Fibroblast of the conjunctiva (primary cell): ENCODE measurements at regions not wholly inside any gene's neighbourhood (a gene's known extent, or its start where the extent isn't known, plus 50 kb on each side); places are given as distances from the start of the nearest gene placed in this dataset.

Experiments used
- DNase-seq: peaks from one replicate; pipeline ENCODE4 v3.0.0-alpha.2; 2010; ENCODE audit warnings: low read depth

DNA sequence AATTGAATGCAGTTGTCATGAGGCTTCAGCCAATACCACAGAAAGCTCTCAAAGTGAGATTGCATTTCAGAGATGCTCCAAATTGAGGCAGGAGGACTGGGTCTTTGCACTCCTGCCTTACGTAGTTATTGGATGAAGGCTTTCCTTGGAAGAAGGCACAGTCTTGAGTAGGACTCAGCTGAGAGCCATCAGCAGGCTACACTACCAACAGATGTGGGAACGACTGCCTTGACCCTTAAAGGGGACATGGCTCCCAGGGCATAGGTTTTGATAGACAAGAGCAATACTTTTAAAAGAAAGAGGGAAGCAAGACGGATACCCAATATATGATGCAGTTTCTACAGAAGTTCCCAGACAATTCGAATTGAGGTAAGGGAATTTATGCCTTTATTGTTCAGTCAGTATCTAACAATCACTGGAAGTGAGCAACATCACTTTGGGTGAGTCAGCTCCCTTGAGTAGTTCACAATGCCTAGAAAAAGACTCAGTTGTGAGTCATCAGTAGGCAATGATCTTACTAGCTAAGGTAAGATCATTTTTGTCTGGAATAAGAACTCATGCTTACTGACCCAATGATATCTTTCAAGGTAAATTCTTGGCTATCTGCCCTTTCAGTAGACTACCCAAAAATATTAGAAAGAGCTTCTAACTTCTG lies 390.8 kb downstream of the GJA1 start:
- DNase-seq = peak; percentile 73

DNA sequence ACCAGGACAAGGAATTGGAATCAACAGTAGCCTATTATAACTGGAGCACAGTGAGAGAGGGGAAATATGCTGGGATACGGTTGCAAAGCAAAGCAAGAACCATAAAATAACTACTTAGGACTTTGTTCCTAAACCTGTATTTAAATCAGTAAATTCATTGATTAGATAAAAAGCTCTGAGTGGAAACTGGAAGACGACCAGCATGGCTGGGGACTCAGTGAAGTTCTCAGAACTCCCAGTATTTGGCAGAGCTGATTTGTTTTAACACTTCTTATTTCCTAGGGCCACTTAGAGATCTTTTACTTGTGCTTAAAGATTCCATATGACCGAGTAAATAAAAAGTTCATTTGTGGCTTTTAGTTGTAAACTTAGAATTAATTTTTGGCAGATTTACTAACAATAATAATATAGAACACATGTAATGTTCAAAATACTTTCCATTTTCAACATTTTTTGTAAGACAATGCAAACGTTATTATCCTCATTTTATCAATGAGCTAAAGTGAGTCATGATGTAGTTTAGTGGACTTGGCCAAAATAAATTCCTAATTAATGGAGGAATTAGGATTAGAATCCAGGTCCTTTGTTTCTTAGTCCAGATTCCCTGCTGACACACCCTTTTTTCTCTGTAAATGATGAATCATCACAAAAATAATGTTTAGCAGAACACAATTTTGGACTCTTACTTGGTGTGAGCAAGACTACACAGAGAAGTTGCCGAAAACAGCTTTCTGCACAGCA lies 392.9 kb downstream of the GJA1 start:
- peak; percentile 28 for DNase-seq

GRCh38 chr6:121830736-121831135 lies 395.3 kb downstream of the GJA1 start:
- DNase-seq = peak; percentile 34

GRCh38 chr6:121835662-121836061 lies 400.2 kb downstream of the GJA1 start:
- no peak for DNase-seq

GRCh38 chr6:121837545-121838229 lies 402.2 kb downstream of the GJA1 start:
- no peak for DNase-seq

DNA sequence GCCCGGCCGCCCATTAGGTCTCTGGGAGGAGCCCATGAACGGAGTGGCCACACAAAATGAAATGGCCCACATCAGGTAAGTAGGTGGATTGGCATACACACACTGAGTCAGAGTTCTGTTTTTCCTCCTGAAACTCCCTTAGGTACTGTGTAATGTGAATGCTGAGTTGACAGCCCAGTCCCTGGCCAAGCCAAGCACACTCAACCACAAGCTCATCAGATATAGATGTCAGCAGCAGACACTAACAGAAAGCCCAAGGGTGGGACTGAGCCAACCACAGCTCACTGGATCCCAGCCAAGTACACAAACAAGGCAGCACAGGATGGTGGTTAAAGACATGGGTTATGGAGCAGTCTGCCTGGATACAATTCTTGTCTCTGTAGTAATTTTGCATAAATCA lies 403.4 kb downstream of the GJA1 start:
- no peak for DNase-seq

DNA sequence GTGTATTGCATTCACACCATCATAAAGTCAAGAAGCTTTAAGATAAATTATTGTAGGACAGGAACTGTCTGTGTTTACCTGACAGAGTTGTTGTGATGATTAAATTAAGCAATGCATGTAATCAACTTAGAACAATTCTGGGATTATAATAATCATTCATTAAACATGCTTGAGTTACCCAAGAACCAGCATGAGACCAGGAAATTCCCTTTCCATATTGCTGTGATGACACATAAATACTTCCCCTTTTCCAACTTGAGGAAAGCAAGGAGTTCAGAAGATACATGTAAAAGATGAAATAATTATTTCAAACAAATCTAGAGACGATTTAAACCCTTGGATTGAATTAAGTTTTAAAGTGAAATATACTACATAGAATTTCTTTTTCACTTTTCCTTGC lies 404.4 kb downstream of the GJA1 start:
- DNase-seq = no peak

DNA sequence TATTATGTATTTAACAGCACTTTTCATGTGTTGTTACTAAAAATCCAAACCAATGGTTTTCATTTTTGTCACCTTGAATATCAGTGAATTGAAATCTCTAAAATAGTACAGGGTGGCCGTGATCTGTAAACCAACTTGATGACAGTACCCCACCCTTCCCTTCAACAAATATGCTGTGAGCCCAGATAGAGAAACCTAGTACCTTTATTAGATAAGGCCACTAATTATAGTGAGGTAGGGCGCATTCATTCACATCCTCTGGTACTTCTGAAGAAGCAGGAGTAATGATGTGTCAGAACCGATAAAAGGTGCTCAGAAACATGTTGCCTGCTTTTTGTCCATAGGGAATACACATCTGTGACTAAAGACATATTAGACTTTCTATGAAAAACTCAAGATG lies 409.5 kb downstream of the GJA1 start:
- no peak for DNase-seq

- DNase-seq = no peak
These were observed 412.5 kb downstream of the GJA1 start for GRCh38 chr6:121847806-121848522.

DNA sequence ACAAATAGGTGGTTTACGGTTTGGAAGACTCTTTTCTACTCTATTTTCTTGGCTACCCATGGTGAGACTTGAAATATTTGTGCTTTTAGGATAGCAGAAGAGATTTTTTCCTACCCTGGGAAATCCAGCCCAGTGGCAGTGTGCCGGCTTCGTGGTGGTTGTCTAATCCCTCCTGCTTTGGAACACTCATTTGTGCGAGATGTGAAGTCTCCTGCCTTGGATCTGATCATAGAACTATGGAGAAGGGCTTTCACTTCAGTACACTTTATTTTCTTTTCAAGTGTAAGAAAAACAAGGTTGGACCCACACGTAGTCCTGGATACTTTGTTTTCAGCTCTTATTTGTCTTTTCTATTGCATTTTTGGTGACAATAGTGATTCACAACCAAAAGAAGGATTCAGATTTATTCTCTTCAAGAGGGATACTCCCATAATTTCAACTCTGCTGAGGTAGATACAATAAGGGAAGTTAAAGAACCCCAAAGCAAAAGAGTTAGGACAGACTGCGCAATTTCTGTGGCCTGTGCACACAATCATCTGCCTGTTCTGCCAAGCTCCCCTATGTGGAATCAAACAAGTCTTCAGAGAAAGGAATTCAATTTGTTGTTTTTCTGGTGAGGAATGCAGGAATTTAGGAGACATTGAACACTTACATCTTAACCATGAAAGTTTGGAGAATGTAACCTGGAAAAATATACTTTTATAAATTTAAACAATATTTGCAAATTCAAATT lies 413.2 kb downstream of the GJA1 start:
- DNase-seq = no peak

DNA sequence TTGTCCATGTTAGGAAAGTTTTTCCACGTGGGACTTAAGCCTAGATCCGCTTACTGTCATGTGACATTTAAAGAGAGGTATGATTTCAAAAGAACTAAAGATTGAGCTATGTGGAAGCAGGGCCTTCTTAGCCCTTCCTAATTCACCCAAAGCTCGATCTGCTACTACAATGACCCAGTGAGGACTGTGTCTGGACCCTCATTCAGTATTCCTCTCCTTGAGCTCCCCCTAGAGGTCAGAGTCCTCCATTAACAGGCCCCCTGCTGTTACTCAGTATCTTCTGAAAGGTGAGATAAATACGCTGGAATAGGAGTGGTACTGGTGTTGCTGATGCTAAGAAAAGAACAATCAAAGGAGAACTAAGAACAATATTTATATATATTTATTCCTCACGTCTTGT lies 414.0 kb downstream of the GJA1 start:
- peak; percentile 71 for DNase-seq

DNA sequence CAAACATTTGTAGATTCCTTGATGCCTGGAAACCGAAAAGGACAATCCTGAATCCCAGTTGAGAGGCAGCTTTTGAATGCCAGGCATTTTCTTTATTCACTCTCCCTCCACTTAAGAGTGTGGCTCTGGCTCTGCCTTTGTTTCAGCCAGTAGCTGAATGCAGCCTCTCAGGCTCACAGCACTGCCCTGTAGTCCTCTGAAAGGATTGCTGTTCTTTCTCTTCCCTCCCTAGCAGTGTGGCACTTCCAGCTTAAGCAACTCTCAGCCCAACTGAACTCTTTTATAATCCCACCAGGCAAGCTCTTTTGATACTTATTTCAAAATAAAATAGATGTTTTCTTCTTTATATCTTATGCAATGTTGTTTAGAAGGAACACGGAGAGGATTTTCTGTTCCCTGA lies 415.6 kb downstream of the GJA1 start:
- no peak for DNase-seq

DNA sequence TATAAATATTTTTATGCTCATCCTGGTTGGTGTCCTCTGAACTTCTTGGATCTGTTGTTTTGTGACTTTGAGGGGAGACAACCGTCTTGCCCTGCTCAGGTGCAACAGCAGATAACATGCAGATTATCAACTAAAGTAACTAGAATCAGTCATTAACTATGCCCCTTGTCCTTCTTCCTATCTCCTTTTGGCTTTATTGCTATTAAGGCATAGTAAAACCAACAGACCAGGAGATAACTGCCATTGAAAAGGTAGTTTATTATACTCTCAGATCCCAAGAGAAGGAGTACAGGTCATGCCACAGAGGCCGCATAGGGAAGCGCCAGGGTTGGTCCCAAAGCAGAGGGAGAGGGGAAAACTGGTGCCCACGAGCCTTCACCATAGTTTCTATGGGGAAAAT lies 418.2 kb downstream of the GJA1 start:
- DNase-seq = no peak

- no peak for DNase-seq
These were observed 420.1 kb downstream of the GJA1 start for GRCh38 chr6:121855521-121855920.

GRCh38 chr6:121856296-121856695 lies 420.9 kb downstream of the GJA1 start:
- DNase-seq = peak; percentile 42

DNA sequence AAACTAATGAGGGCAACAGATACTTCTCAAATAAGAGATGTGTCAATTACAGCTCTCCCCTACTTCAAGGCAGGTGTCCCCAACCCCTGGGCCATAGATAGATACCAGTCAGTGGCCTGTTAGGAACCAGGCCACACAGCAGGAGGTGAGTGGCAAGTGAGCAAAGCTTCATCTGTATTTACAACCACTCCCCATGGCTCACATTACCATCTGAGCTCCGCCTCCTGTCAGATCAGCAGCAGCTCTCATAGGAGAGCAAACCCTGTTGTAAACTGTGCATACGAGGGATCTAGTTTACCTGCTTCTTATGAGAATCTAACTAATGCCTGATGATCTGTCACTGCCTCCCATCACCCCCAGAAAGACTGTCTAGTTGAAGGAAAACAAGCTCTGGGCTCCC lies 422.1 kb downstream of the GJA1 start:
- no peak for DNase-seq

- DNase-seq = no peak
These were observed 422.9 kb downstream of the GJA1 start for GRCh38 chr6:121858310-121858709.

- no peak for DNase-seq
These were observed 423.5 kb downstream of the GJA1 start for GRCh38 chr6:121858986-121859385.

- DNase-seq = no peak
These were observed 430.4 kb downstream of the GJA1 start for GRCh38 chr6:121865811-121866210.

GRCh38 chr6:121867095-121867494 lies 431.6 kb downstream of the GJA1 start:
- DNase-seq = no peak

- no peak for DNase-seq
These were observed 432.8 kb downstream of the GJA1 start for GRCh38 chr6:121868206-121868605.

DNA sequence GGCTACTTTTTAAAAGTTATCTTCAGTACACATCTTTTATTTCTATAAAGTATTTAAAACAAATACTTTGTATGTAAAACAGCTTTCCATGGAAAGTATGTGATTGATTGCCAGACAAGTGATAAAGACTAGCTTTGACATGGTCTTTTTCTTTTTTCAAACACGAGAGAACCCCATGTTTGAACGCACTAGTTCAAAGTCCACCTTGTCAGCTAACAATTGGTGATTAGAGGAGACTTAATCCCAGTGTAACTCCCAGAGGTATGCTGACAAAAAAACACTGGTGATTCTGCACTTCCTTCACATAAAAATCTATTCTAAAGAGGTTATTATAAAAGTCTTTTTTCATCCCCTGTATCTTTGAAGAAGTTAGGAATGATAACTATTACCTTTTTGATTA lies 438.1 kb downstream of the GJA1 start:
- no peak for DNase-seq
